ENCODE measurements at regions not wholly inside any gene's neighbourhood (a gene's known extent, or its start where the extent isn't known, plus 50 kb on each side); places are given as distances from the start of the nearest gene placed in this dataset.

DNA sequence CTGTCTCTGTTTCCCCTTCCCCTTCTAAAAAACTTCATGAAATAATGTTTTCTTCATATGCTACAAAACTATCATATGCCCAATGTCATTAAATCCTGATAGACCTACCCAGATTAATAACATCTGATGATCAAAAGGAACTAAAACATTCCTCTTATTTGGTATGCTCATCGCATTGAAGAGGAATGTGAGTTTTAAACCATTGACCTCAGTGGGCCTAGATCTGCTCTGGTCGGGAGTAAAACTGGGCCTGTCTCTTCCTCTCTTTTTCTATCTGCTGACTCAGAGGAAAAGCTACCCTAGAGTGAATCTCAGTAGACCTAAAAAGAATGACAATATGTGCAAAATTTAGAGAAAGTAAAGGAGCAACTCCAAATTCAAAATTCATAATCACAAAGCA is 275.8 kb downstream of the SATB1 start:
- TF ChIP-seq, protein P1, sequence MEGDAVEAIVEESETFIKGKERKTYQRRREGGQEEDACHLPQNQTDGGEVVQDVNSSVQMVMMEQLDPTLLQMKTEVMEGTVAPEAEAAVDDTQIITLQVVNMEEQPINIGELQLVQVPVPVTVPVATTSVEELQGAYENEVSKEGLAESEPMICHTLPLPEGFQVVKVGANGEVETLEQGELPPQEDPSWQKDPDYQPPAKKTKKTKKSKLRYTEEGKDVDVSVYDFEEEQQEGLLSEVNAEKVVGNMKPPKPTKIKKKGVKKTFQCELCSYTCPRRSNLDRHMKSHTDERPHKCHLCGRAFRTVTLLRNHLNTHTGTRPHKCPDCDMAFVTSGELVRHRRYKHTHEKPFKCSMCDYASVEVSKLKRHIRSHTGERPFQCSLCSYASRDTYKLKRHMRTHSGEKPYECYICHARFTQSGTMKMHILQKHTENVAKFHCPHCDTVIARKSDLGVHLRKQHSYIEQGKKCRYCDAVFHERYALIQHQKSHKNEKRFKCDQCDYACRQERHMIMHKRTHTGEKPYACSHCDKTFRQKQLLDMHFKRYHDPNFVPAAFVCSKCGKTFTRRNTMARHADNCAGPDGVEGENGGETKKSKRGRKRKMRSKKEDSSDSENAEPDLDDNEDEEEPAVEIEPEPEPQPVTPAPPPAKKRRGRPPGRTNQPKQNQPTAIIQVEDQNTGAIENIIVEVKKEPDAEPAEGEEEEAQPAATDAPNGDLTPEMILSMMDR (optimal IDR thresholded peaks at IDR 0.05 in 1 of 3, IDR thresholded peaks at IDR 0.05 in 1 of 3, conservative IDR thresholded peaks at IDR 0.05 in 1 of 3; ENCODE audit: extremely low read depth in 1 of 3, insufficient read depth in 2 of 3, low read length in 3 of 3): no peak
- TF ChIP-seq EZH2 (IDR thresholded peaks at IDR 0.05; ENCODE audit: low read length): no peak
